HCEC 1CT (cell line): ENCODE measurements at regions not wholly inside any gene's neighbourhood (a gene's known extent, or its start where the extent isn't known, plus 50 kb on each side); places are given as distances from the start of the nearest gene placed in this dataset.
"Not testable (repeated sequence)": the region's sequence is repeated elsewhere in the genome, so short reads cannot be mapped to it uniquely, and the experiment has no call there.

Source experiments
- DNase-seq: peaks from one replicate; pipeline ENCODE4 v3.0.0-alpha.2; 2017

GRCh38 chr1:60949154-60949825 lies 133.1 kb upstream of the NFIA start:
- no peak for DNase-seq

GRCh38 chr1:60948486-60948885 lies 133.9 kb upstream of the NFIA start:
- no peak for DNase-seq

GRCh38 chr1:60947367-60947766 lies 135.0 kb upstream of the NFIA start:
- DNase-seq, result no peak

GRCh38 chr1:60942896-60943638 lies 139.3 kb upstream of the NFIA start:
- no peak for DNase-seq

GRCh38 chr1:60942291-60942690 lies 140.1 kb upstream of the NFIA start:
- DNase-seq, result no peak

- not testable (repeated sequence) for DNase-seq
These were observed 141.7 kb upstream of the NFIA start for GRCh38 chr1:60940685-60941084.

GRCh38 chr1:60937720-60938119 lies 144.6 kb upstream of the NFIA start:
- DNase-seq, result no peak

- DNase-seq, result no peak
These were observed 145.6 kb upstream of the NFIA start for GRCh38 chr1:60936591-60937342.

GRCh38 chr1:60936163-60936562 lies 146.2 kb upstream of the NFIA start:
- DNase-seq, result no peak

GRCh38 chr1:60935599-60936110 lies 146.7 kb upstream of the NFIA start:
- DNase-seq, result no peak

GRCh38 chr1:60930130-60930529 lies 152.2 kb upstream of the NFIA start:
- DNase-seq, result no peak

- DNase-seq, result no peak
These were observed 157.2 kb upstream of the NFIA start for GRCh38 chr1:60924964-60925798.

- DNase-seq, result no peak
These were observed 158.2 kb upstream of the NFIA start for GRCh38 chr1:60924165-60924564.

GRCh38 chr1:60923389-60924087 lies 158.8 kb upstream of the NFIA start:
- no peak for DNase-seq

GRCh38 chr1:60922304-60922703 lies 160.1 kb upstream of the NFIA start:
- no peak for DNase-seq

- no peak for DNase-seq
These were observed 161.2 kb upstream of the NFIA start for GRCh38 chr1:60921175-60921574.

GRCh38 chr1:60920561-60920960 lies 161.8 kb upstream of the NFIA start:
- no peak for DNase-seq

GRCh38 chr1:60918867-60919266 lies 163.5 kb upstream of the NFIA start:
- DNase-seq, result no peak

GRCh38 chr1:60916906-60917305 lies 165.5 kb upstream of the NFIA start:
- no peak for DNase-seq

- DNase-seq, result no peak
These were observed 166.2 kb upstream of the NFIA start for GRCh38 chr1:60916199-60916598.

GRCh38 chr1:60915441-60915840 lies 166.9 kb upstream of the NFIA start:
- DNase-seq, result no peak

GRCh38 chr1:60914982-60915381 lies 167.4 kb upstream of the NFIA start:
- no peak for DNase-seq
